BE2C (cell line): ENCODE measurements at regions not wholly inside any gene's neighbourhood (a gene's known extent, or its start where the extent isn't known, plus 50 kb on each side); places are given as distances from the start of the nearest gene placed in this dataset.

Source experiments
- DNase-seq: peaks from one replicate; pipeline ENCODE4 v3.0.0-alpha.2; 2020
- H3K27me3 ChIP-seq: fragments of 250-450 bp; sonication (Bioruptor Pico); 2 replicates; pipeline ENCODE4 v1.5.1; 2020; ENCODE audit warnings: mild to moderate bottlenecking
- H3K36me3 ChIP-seq: fragments of 250-450 bp; sonication (Bioruptor Pico); 2 replicates; pipeline ENCODE4 v1.5.1; 2020; ENCODE audit warnings: mild to moderate bottlenecking
- H3K4me1 ChIP-seq: fragments of 250-450 bp; sonication (Bioruptor Pico); 2 replicates; pipeline ENCODE4 v1.5.1; 2020
- H3K4me3 ChIP-seq: 2 replicates; pipeline ENCODE4 v1.5.1; 2011; ENCODE audit warnings: low read depth, low read length
- H3K9me3 ChIP-seq: fragments of 250-450 bp; sonication (Bioruptor Pico); 2 replicates; pipeline ENCODE4 v1.5.1; 2020
- CTCF ChIP-seq: IDR thresholded peaks from 2 replicates; pipeline ENCODE4 v1.5.1; 2012; ENCODE audit warnings: mild to moderate bottlenecking, low read depth, low read length

- TF ChIP-seq CTCF = no peak
- DNase-seq = no peak
These were observed 941.9 kb downstream of the SLC4A3 start for GRCh38 chr2:220569112-220569897.

GRCh38 chr2:220572385-220572784 lies 945.0 kb downstream of the SLC4A3 start:
- H3K4me3 ChIP-seq = no peak overlapping the region
- no peaks in the 10 kb centered on the region for H3K36me3 ChIP-seq
- H3K27me3 ChIP-seq = no peaks in the 10 kb centered on the region
- no peaks in the 10 kb centered on the region; the same call in 1 of the 2 replicates for H3K9me3 ChIP-seq
- DNase-seq = no peak
- no peak for TF ChIP-seq CTCF
- no peaks in the 10 kb centered on the region for H3K4me1 ChIP-seq

More at GRCh38 chr2:220569112-220569897, 941.9 kb downstream of the SLC4A3 start:
- Histone ChIP-seq H3K9me3 (no peaks in the 10 kb centered on the region; the same call in 1 of the 2 replicates), H3K27me3 (no peaks in the 10 kb centered on the region), H3K36me3 (no peaks in the 10 kb centered on the region), H3K4me1 (no peaks in the 10 kb centered on the region), H3K4me3 (no peak overlapping the region)

- no peak for TF ChIP-seq CTCF
- no peaks in the 10 kb centered on the region for H3K36me3 ChIP-seq
- H3K27me3 ChIP-seq = no peaks in the 10 kb centered on the region
- no peak overlapping the region for H3K4me3 ChIP-seq
- DNase-seq = no peak
- H3K4me1 ChIP-seq = no peaks in the 10 kb centered on the region
- no peaks in the 10 kb centered on the region; the same call in 1 of the 2 replicates for H3K9me3 ChIP-seq
These were observed 946.6 kb downstream of the SLC4A3 start for GRCh38 chr2:220574038-220574437.

- no peak for DNase-seq
- no peak overlapping the region for H3K4me3 ChIP-seq
- no peaks in the 10 kb centered on the region; the same call in 1 of the 2 replicates for H3K9me3 ChIP-seq
These were observed 948.5 kb downstream of the SLC4A3 start for GRCh38 chr2:220575963-220576362.

GRCh38 chr2:220579452-220579851 lies 952.0 kb downstream of the SLC4A3 start:
- Histone ChIP-seq H3K36me3 (no peaks in the 10 kb centered on the region), H3K9me3 (no peaks in the 10 kb centered on the region; the same call in 1 of the 2 replicates), H3K4me1 (no peaks in the 10 kb centered on the region), H3K4me3 (no peak overlapping the region), H3K27me3 (no peaks in the 10 kb centered on the region)
- no peak for DNase-seq
- no peak for TF ChIP-seq CTCF

More at GRCh38 chr2:220575963-220576362, 948.5 kb downstream of the SLC4A3 start:
- Histone ChIP-seq H3K36me3 (no peaks in the 10 kb centered on the region), H3K4me1 (no peaks in the 10 kb centered on the region), H3K27me3 (no peaks in the 10 kb centered on the region)
- no peak for TF ChIP-seq CTCF

GRCh38 chr2:220580113-220580512 lies 952.7 kb downstream of the SLC4A3 start:
- Histone ChIP-seq H3K4me1 (no peaks in the 10 kb centered on the region), H3K9me3 (no peaks in the 10 kb centered on the region; the same call in 1 of the 2 replicates)
- no peak for DNase-seq

More at GRCh38 chr2:220580113-220580512, 952.7 kb downstream of the SLC4A3 start:
- no peaks in the 10 kb centered on the region for H3K27me3 ChIP-seq
- no peak for TF ChIP-seq CTCF
- no peaks in the 10 kb centered on the region for H3K36me3 ChIP-seq
- H3K4me3 ChIP-seq = no peak overlapping the region
